OCI-LY7 (cell line): ENCODE measurements at regions not wholly inside any gene's neighbourhood (a gene's known extent, or its start where the extent isn't known, plus 50 kb on each side); places are given as distances from the start of the nearest gene placed in this dataset.

ENCODE experiments used
- EZH2phosphoT487 ChIP-seq: fragments of 200-600 bp; sonication (generic); IDR thresholded peaks from 2 replicates; pipeline ENCODE4 v1.6.1; 2018; ENCODE audit warnings: low read depth, borderline replicate concordance, mild to moderate bottlenecking, mixed run types, antibody characterized with exemption, low read length, moderate library complexity, mixed read lengths
- TF ChIP-seq, protein P1 (sequence below): fragments of 200-600 bp; sonication (generic); conservative IDR thresholded peaks from 2 replicates; pipeline ENCODE4 v1.5.1; 2014; ENCODE audit warnings: mild to moderate bottlenecking, antibody characterized with exemption, low read length, moderate library complexity, mixed read lengths

DNA sequence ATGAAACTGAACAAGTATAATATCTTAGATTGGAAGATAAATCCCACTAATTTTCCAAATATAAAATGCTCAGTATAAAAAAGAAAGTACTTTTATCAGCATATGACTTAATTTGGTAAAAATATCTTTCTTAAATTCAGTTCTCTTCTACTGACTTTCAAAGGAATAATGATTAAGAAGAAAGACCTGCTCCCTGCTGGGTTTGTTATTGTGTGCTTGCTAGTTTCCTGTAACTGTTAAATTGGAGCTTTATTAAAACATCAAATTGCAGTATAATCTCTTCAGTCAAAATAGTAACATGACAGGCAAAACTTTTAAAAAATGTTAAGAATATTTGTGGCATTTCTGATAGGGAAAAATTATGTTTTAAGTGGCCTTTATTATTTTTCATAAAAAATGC is 1317.4 kb upstream of the CDH2 start:
- TF ChIP-seq, protein P1, sequence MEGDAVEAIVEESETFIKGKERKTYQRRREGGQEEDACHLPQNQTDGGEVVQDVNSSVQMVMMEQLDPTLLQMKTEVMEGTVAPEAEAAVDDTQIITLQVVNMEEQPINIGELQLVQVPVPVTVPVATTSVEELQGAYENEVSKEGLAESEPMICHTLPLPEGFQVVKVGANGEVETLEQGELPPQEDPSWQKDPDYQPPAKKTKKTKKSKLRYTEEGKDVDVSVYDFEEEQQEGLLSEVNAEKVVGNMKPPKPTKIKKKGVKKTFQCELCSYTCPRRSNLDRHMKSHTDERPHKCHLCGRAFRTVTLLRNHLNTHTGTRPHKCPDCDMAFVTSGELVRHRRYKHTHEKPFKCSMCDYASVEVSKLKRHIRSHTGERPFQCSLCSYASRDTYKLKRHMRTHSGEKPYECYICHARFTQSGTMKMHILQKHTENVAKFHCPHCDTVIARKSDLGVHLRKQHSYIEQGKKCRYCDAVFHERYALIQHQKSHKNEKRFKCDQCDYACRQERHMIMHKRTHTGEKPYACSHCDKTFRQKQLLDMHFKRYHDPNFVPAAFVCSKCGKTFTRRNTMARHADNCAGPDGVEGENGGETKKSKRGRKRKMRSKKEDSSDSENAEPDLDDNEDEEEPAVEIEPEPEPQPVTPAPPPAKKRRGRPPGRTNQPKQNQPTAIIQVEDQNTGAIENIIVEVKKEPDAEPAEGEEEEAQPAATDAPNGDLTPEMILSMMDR = no peak
- TF ChIP-seq EZH2phosphoT487 = no peak
